Skeletal muscle tissue (tissue), 3 donors: ENCODE measurements at regions not wholly inside any gene's neighbourhood (a gene's known extent, or its start where the extent isn't known, plus 50 kb on each side); places are given as distances from the start of the nearest gene placed in this dataset.
"Not testable (repeated sequence)": the region's sequence is repeated elsewhere in the genome, so short reads cannot be mapped to it uniquely, and the experiment has no call there.

ENCODE experiments used
- H3K27ac ChIP-seq: one replicate; pipeline ENCODE4 v1.7.0; 2013; ENCODE audit warnings: mild to moderate bottlenecking, low read depth, low read length, inconsistent platforms
- H3K27me3 ChIP-seq, 3 donors: one replicate each; pipeline ENCODE4 v1.7.0; 2013; ENCODE audit warnings: low read length in 3 of 3; ENCODE audit not compliant: control insufficient read depth in 3 of 3, insufficient read depth in 3 of 3
- H3K36me3 ChIP-seq, 3 donors: one replicate each; pipeline ENCODE4 v1.7.0; 2013; ENCODE audit warnings: low read length in 3 of 3; ENCODE audit not compliant: control insufficient read depth in 3 of 3, insufficient read depth in 3 of 3
- H3K4me1 ChIP-seq, 3 donors: one replicate each; pipeline ENCODE4 v1.7.0; 2013; ENCODE audit warnings: low read length in 3 of 3, mild to moderate bottlenecking in 3 of 3; ENCODE audit not compliant: control insufficient read depth in 3 of 3, insufficient read depth in 3 of 3
- H3K4me3 ChIP-seq, 3 donors: one replicate each; pipeline ENCODE4 v1.7.0; 2013; ENCODE audit warnings: low read length in 3 of 3
- H3K9ac ChIP-seq, 3 donors: one replicate each; pipeline ENCODE4 v1.7.0; 2013; ENCODE audit warnings: low read length in 3 of 3, mild to moderate bottlenecking in 3 of 3, moderate library complexity in 2 of 3, low read depth in 1 of 3
- H3K9me3 ChIP-seq, 3 donors: one replicate each; pipeline ENCODE4 v1.7.0; 2013; ENCODE audit warnings: low read length in 3 of 3; ENCODE audit not compliant: control insufficient read depth in 3 of 3
- donor health status: Osteomylitis.

- Histone ChIP-seq H3K4me1 (no peaks in the 10 kb centered on the region), H3K4me3 (no peak overlapping the region), H3K9me3 (no peaks in the 10 kb centered on the region), H3K27ac (no peak overlapping the region), H3K9ac (no peak overlapping the region), H3K27me3 (no peaks in the 10 kb centered on the region), H3K36me3 (no peaks in the 10 kb centered on the region)
Observed at GRCh38 chr14:37731094-37731493, 135.7 kb downstream of the TTC6 start.

GRCh38 chr14:37745657-37746056 is 150.2 kb downstream of the TTC6 start:
- Histone ChIP-seq H3K9me3 (no peaks in the 10 kb centered on the region), H3K27ac (no peak overlapping the region), H3K4me3 (no peak overlapping the region), H3K36me3 (no peaks in the 10 kb centered on the region), H3K9ac (no peak overlapping the region), H3K4me1 (no peaks in the 10 kb centered on the region), H3K27me3 (no peaks in the 10 kb centered on the region)

GRCh38 chr14:37746140-37746832 is 150.9 kb downstream of the TTC6 start:
- H3K9ac ChIP-seq = no peak overlapping the region
- H3K27me3 ChIP-seq = no peaks in the 10 kb centered on the region
- H3K36me3 ChIP-seq = no peaks in the 10 kb centered on the region
- no peaks in the 10 kb centered on the region for H3K9me3 ChIP-seq
- H3K27ac ChIP-seq = no peak overlapping the region
- H3K4me3 ChIP-seq = no peak overlapping the region
- no peaks in the 10 kb centered on the region for H3K4me1 ChIP-seq

GRCh38 chr14:37753459-37753858 is 158.0 kb downstream of the TTC6 start:
- Histone ChIP-seq H3K4me1 (no peaks in the 10 kb centered on the region), H3K27ac (no peak overlapping the region), H3K36me3 (no peaks in the 10 kb centered on the region), H3K9ac (no peak overlapping the region), H3K27me3 (no peaks in the 10 kb centered on the region), H3K9me3 (no peaks in the 10 kb centered on the region), H3K4me3 (no peak overlapping the region)

- not testable (repeated sequence) for H3K4me1 ChIP-seq, H3K36me3 ChIP-seq, H3K9ac ChIP-seq, H3K27ac ChIP-seq, H3K9me3 ChIP-seq, H3K4me3 ChIP-seq, H3K27me3 ChIP-seq
Observed at GRCh38 chr14:37760275-37760674, 164.8 kb downstream of the TTC6 start.

GRCh38 chr14:37763266-37763665 is 167.8 kb downstream of the TTC6 start:
- Histone ChIP-seq H3K4me3 (no peak overlapping the region), H3K9me3 (peaks cover 0 to 3% (median 0%) of the 10 kb centered on the region in 3 donors), H3K27me3 (no peaks in the 10 kb centered on the region), H3K36me3 (no peaks in the 10 kb centered on the region), H3K9ac (no peak overlapping the region), H3K4me1 (no peaks in the 10 kb centered on the region), H3K27ac (no peak overlapping the region)

GRCh38 chr14:37772283-37772682 is 176.9 kb downstream of the TTC6 start:
- not testable (repeated sequence) for H3K9ac ChIP-seq, H3K36me3 ChIP-seq, H3K27me3 ChIP-seq, H3K9me3 ChIP-seq, H3K4me3 ChIP-seq, H3K27ac ChIP-seq, H3K4me1 ChIP-seq

GRCh38 chr14:37776791-37777499 is 181.5 kb downstream of the TTC6 start:
- Histone ChIP-seq H3K27ac (no peak overlapping the region), H3K36me3 (no peaks in the 10 kb centered on the region), H3K9me3 (peaks cover 0 to 4% (median 0%) of the 10 kb centered on the region in 3 donors), H3K4me1 (no peaks in the 10 kb centered on the region), H3K4me3 (no peak overlapping the region), H3K9ac (no peak overlapping the region), H3K27me3 (no peaks in the 10 kb centered on the region)

- Histone ChIP-seq H3K4me1 (no peaks in the 10 kb centered on the region), H3K9ac (no peak overlapping the region), H3K27me3 (no peaks in the 10 kb centered on the region), H3K27ac (no peak overlapping the region), H3K36me3 (no peaks in the 10 kb centered on the region), H3K4me3 (no peak overlapping the region), H3K9me3 (peaks cover 0 to 4% (median 0%) of the 10 kb centered on the region in 3 donors)
Observed at GRCh38 chr14:37778135-37778943, 182.9 kb downstream of the TTC6 start.

- no peaks in the 10 kb centered on the region for H3K36me3 ChIP-seq
- peaks cover 0 to 4% (median 0%) of the 10 kb centered on the region in 3 donors for H3K9me3 ChIP-seq
- H3K27ac ChIP-seq = no peak overlapping the region
- H3K4me1 ChIP-seq = no peaks in the 10 kb centered on the region
- no peak overlapping the region for H3K9ac ChIP-seq
- H3K27me3 ChIP-seq = no peaks in the 10 kb centered on the region
- H3K4me3 ChIP-seq = no peak overlapping the region
Observed at GRCh38 chr14:37779480-37779879, 184.1 kb downstream of the TTC6 start.
